H1 (cell line): ENCODE measurements at regions not wholly inside any gene's neighbourhood (a gene's known extent, or its start where the extent isn't known, plus 50 kb on each side); places are given as distances from the start of the nearest gene placed in this dataset.

Experiments used
- CTCF ChIA-PET: fragments of 300-600 bp; sonication (Branson Sonifier 250); formaldehyde crosslinking; loops from one replicate; lab custom pipeline; 2021; ENCODE audit not compliant: partially characterized antibody; lab: Charles Lee
- POLR2A ChIA-PET: fragments of 300-600 bp; sonication (Branson Sonifier 250); formaldehyde crosslinking; loops from one replicate; lab custom pipeline; 2021; ENCODE audit warnings: inconsistent platforms; ENCODE audit not compliant: partially characterized antibody; lab: Charles Lee
- DNase-seq, 2 experiments: peaks; one replicate each; pipeline versions ENCODE4 v3.0.0 to v3.0.0-alpha.2; 2010 to 2022; ENCODE audit warnings: low spot score in 2 of 2, low read depth in 1 of 2, mixed read lengths in 1 of 2
- FAIRE-seq: peaks from 2 replicates; lab custom pipeline; 2011; peaks lifted over from hg19 to GRCh38; lab: Jason Lieb, UNC
- H2AFZ ChIP-seq: 2 replicates; pipeline ENCODE4 v1.8.1; 2012; ENCODE audit warnings: low read length, inconsistent platforms
- H2AK5ac ChIP-seq: 2 replicates; pipeline ENCODE4 v1.6.1; 2013; ENCODE audit warnings: low read depth, low read length
- H2BK120ac ChIP-seq: replicated peaks from 2 replicates; pipeline ENCODE3; 2013; ENCODE audit warnings: low read depth, low read length, inconsistent platforms
- H2BK12ac ChIP-seq: 2 replicates; pipeline ENCODE4 v1.6.1; 2013; ENCODE audit warnings: low read depth, low read length
- H2BK15ac ChIP-seq: 2 replicates; pipeline ENCODE4 v1.6.1; 2013; ENCODE audit warnings: low read length
- H2BK20ac ChIP-seq: 2 replicates; pipeline ENCODE4 v1.6.1; 2013; ENCODE audit warnings: low read length
- H2BK5ac ChIP-seq: 2 replicates; pipeline ENCODE4 v1.6.1; 2013; ENCODE audit warnings: low read depth, low read length
- H3K14ac ChIP-seq: 2 replicates; pipeline ENCODE4 v1.6.1; 2013; ENCODE audit warnings: inconsistent platforms; ENCODE audit not compliant: insufficient read length
- H3K18ac ChIP-seq: 2 replicates; pipeline ENCODE4 v1.6.1; 2013; ENCODE audit warnings: low read length; ENCODE audit errors: extremely low read depth
- H3K23ac ChIP-seq: 2 replicates; pipeline ENCODE4 v1.6.1; 2013; ENCODE audit warnings: inconsistent platforms; ENCODE audit not compliant: insufficient read length
- H3K23me2 ChIP-seq: 2 replicates; pipeline ENCODE4 v1.6.1; 2013; ENCODE audit warnings: low read depth, low read length
- H3K27ac ChIP-seq: 2 replicates; pipeline ENCODE4 v1.6.1; 2011; ENCODE audit warnings: low read depth, low read length, inconsistent platforms
- H3K27me3 ChIP-seq, 4 experiments: replicated peaks in 1 of 4; 1 replicate in 1 of 4; 2 replicates in 3 of 4; pipeline versions ENCODE4 v1.6.1 to v1.8.1; 2011 to 2013; ENCODE audit warnings: low read length in 3 of 4, mild to moderate bottlenecking in 3 of 4, inconsistent platforms in 2 of 4, mixed read lengths in 2 of 4, moderate library complexity in 1 of 4; ENCODE audit not compliant: control insufficient read depth in 3 of 4, insufficient read depth in 3 of 4; ENCODE audit errors: extremely low read depth in 1 of 4
- H3K36me3 ChIP-seq, 4 experiments: 2 replicates each; pipeline versions ENCODE4 v1.6.1 to v1.8.1; 2011 to 2013; ENCODE audit warnings: mild to moderate bottlenecking in 4 of 4, low read length in 3 of 4, moderate library complexity in 2 of 4, control low read depth in 1 of 4, inconsistent platforms in 1 of 4; ENCODE audit not compliant: insufficient read depth in 4 of 4, control insufficient read depth in 2 of 4
- H3K4ac ChIP-seq: replicated peaks from 2 replicates; pipeline ENCODE3; 2013; ENCODE audit warnings: low read length, low read depth, mixed read lengths, inconsistent platforms; ENCODE audit not compliant: insufficient read length
- H3K4me1 ChIP-seq, 4 experiments: replicated peaks in 1 of 4; 1 replicate in 1 of 4; 2 replicates in 3 of 4; pipeline versions ENCODE4 v1.6.1 to v1.8.1; 2011 to 2013; ENCODE audit warnings: low read length in 3 of 4, inconsistent platforms in 2 of 4, mixed read lengths in 1 of 4; ENCODE audit not compliant: insufficient read depth in 4 of 4, control insufficient read depth in 3 of 4
- H3K4me2 ChIP-seq, 2 experiments: 2 replicates each; pipeline versions ENCODE4 v1.6.1 to v1.8.1; 2011 to 2013; ENCODE audit warnings: low read depth in 2 of 2, low read length in 2 of 2, control low read depth in 1 of 2, inconsistent platforms in 1 of 2, mild to moderate bottlenecking in 1 of 2; ENCODE audit not compliant: insufficient read depth in 1 of 2
- H3K4me3 ChIP-seq, 4 experiments: fragments of 200-600, 300-600 bp in 1 of 4; sonication (generic), shearing (Covaris generic), sonication (Bioruptor Twin) in 1 of 4; 2 replicates each; pipeline versions ENCODE4 v1.5.1 to v1.8.1; 2011 to 2016; ENCODE audit warnings: low read length in 4 of 4, low read depth in 3 of 4, control low read depth in 2 of 4, inconsistent platforms in 2 of 4, mild to moderate bottlenecking in 2 of 4, mixed read lengths in 1 of 4, moderate library complexity in 1 of 4; ENCODE audit not compliant: insufficient read depth in 2 of 4; ENCODE audit errors: extremely low read depth in 1 of 4
- H3K56ac ChIP-seq: replicated peaks from 2 replicates; pipeline ENCODE3; 2013; ENCODE audit warnings: low read depth, mild to moderate bottlenecking, mixed read lengths, low read length, inconsistent platforms; ENCODE audit not compliant: insufficient read length
- H3K79me1 ChIP-seq: 2 replicates; pipeline ENCODE4 v1.6.1; 2013; ENCODE audit warnings: low read depth, low read length, control low read depth
- H3K79me2 ChIP-seq, 2 experiments: 2 replicates each; pipeline versions ENCODE4 v1.6.1 to v1.8.1; 2012 to 2013; ENCODE audit warnings: low read length in 2 of 2, mild to moderate bottlenecking in 2 of 2, inconsistent platforms in 1 of 2; ENCODE audit not compliant: insufficient read depth in 2 of 2, control insufficient read depth in 1 of 2
- H3K9ac ChIP-seq, 4 experiments: replicated peaks in 1 of 4; 1 replicate in 1 of 4; 2 replicates in 3 of 4; pipeline versions ENCODE4 v1.6.1 to v1.8.1; 2011 to 2013; ENCODE audit warnings: low read depth in 3 of 4, low read length in 3 of 4, control low read depth in 2 of 4, mild to moderate bottlenecking in 2 of 4, moderate library complexity in 2 of 4, inconsistent platforms in 1 of 4; ENCODE audit errors: extremely low read depth in 1 of 4
- H3K9me3 ChIP-seq, 2 experiments: 2 replicates each; pipeline versions ENCODE4 v1.6.1 to v1.8.1; 2012 to 2013; ENCODE audit warnings: mild to moderate bottlenecking in 2 of 2, moderate library complexity in 2 of 2, control low read depth in 1 of 2, inconsistent platforms in 1 of 2, low read depth in 1 of 2, low read length in 1 of 2, mixed read lengths in 1 of 2; ENCODE audit not compliant: insufficient read depth in 2 of 2
- H4K20me1 ChIP-seq, 2 experiments: replicated peaks in 1 of 2; 2 replicates each; pipeline versions ENCODE3 to v1.8.1; 2011 to 2013; ENCODE audit warnings: inconsistent platforms in 2 of 2, low read length in 2 of 2, mild to moderate bottlenecking in 1 of 2; ENCODE audit not compliant: insufficient read depth in 2 of 2, control insufficient read depth in 1 of 2
- H4K5ac ChIP-seq: 2 replicates; pipeline ENCODE4 v1.6.1; 2013; ENCODE audit warnings: low read length, low read depth, mixed read lengths, inconsistent platforms; ENCODE audit not compliant: insufficient read length
- H4K8ac ChIP-seq: 2 replicates; pipeline ENCODE4 v1.8.0; 2013; ENCODE audit warnings: mild to moderate bottlenecking, moderate library complexity, low read length, inconsistent platforms; ENCODE audit not compliant: insufficient read depth; ENCODE audit errors: extremely low read depth
- H4K91ac ChIP-seq: replicated peaks from 2 replicates; pipeline ENCODE3; 2013; ENCODE audit warnings: low read length, mixed read lengths, inconsistent platforms; ENCODE audit not compliant: insufficient read length
- CBX8 ChIP-seq: fragments of 300-800, 300-1000 bp; sonication (generic); IDR thresholded peaks from 2 replicates; pipeline ENCODE4 v1.7.1; 2016; ENCODE audit warnings: low read depth, low read length, borderline replicate concordance
- CEBPB ChIP-seq: IDR thresholded peaks from 2 replicates; pipeline ENCODE4 v1.6.1; 2012; ENCODE audit warnings: low read depth, low read length
- CREB1 ChIP-seq: IDR thresholded peaks from 2 replicates; pipeline ENCODE4 v1.6.1; 2012; ENCODE audit warnings: inconsistent platforms
- FOSL1 ChIP-seq: IDR thresholded peaks from 2 replicates; pipeline ENCODE4 v1.6.1; 2011; ENCODE audit warnings: mild to moderate bottlenecking, low read depth, low read length, moderate library complexity; ENCODE audit not compliant: insufficient read depth
- JUND ChIP-seq: IDR thresholded peaks from 2 replicates; pipeline ENCODE4 v1.6.1; 2011; ENCODE audit warnings: mild to moderate bottlenecking, improper control_type of control experiment, low read length
- KDM1A ChIP-seq: fragments of 200-600, 300-600 bp; sonication (generic); IDR thresholded peaks from 2 replicates; pipeline ENCODE4 v1.7.1; 2016; ENCODE audit warnings: mild to moderate bottlenecking, low read length, borderline replicate concordance
- MAFK ChIP-seq: IDR thresholded peaks from 2 replicates; pipeline ENCODE4 v1.6.1; 2012; ENCODE audit warnings: low read depth, mild to moderate bottlenecking, improper control_type of control experiment, low read length
- POLR2A ChIP-seq, 2 experiments: IDR thresholded peaks; 1 replicate in 1 of 2; 2 replicates in 1 of 2; pipeline ENCODE4 v1.6.1; 2011; ENCODE audit warnings: low read depth in 2 of 2, low read length in 2 of 2, mild to moderate bottlenecking in 2 of 2; ENCODE audit errors: control extremely low read depth in 1 of 2
- RAD21 ChIP-seq, 2 experiments: IDR thresholded peaks in 1 of 2; conservative IDR thresholded peaks in 1 of 2; 2 replicates each; pipeline ENCODE4 v1.6.1; 2011; ENCODE audit warnings: low read depth in 2 of 2, low read length in 2 of 2, improper control_type of control experiment in 1 of 2, inconsistent platforms in 1 of 2, mild to moderate bottlenecking in 1 of 2, moderate library complexity in 1 of 2
- RBBP5 ChIP-seq: IDR thresholded peaks from 2 replicates; pipeline ENCODE4 v1.7.1; 2012; ENCODE audit warnings: low read depth, mild to moderate bottlenecking, inconsistent platforms, low read length, moderate library complexity, borderline replicate concordance
- SAP30 ChIP-seq: fragments of 300-600 bp; sonication (generic); IDR thresholded peaks from 2 replicates; pipeline ENCODE4 v1.7.1; 2012; ENCODE audit warnings: low read length, moderate library complexity, mild to moderate bottlenecking, inconsistent platforms; ENCODE audit not compliant: insufficient read depth, insufficient replicate concordance
- TAF7 ChIP-seq: optimal IDR thresholded peaks from 2 replicates; pipeline ENCODE3; 2011; ENCODE audit warnings: low read depth, mild to moderate bottlenecking, inconsistent platforms, low read length, moderate library complexity, borderline replicate concordance
- TBP ChIP-seq: IDR thresholded peaks from 2 replicates; pipeline ENCODE4 v1.6.1; 2011; ENCODE audit warnings: low read depth, low read length, improper control_type of control experiment
- TCF12 ChIP-seq: IDR thresholded peaks from 2 replicates; pipeline ENCODE4 v1.6.1; 2011; ENCODE audit warnings: low read depth, mild to moderate bottlenecking, low read length
- ZNF274 ChIP-seq: IDR thresholded peaks from 2 replicates; pipeline ENCODE4 v1.7.0; 2012; ENCODE audit warnings: low read length, borderline replicate concordance; ENCODE audit errors: extremely low read depth
- WGBS, 2 experiments: shearing (Covaris generic) in 1 of 2; methylation state at CpG; one replicate each; pipeline versions ENCODE4 v1.1.6 to v1.1.7; 2013 to 2015; ENCODE audit warnings: low lambda C conversion rate in 2 of 2, mixed read lengths in 2 of 2, inconsistent platforms in 1 of 2, low coverage in 1 of 2, missing lambda C conversion rate in 1 of 2; ENCODE audit not compliant: insufficient replicate concordance in 2 of 2, insufficient coverage in 1 of 2, insufficient read length in 1 of 2; ENCODE audit errors: extremely low coverage in 1 of 2, missing lambda C conversion rate in 1 of 2; 5-methylcytosine and 5-hydroxymethylcytosine counted together

DNA sequence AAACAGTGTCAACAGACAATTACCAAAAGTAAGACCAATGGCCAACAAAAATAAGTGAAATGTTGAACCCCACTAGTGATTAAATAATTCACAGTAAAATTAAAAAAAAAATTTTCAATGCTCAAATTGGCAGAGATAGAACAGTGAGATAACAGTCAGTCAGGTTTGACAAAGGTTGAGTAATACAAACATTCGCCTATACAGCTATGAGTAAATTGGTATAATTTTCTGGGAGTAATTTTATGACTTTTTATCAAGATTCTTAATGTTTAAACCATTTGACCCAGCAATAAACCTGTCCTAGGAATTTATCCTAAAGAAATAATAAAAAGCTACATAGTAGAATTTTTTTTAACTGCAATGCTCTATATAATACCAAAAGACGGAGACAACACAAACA lies 64.9 kb upstream of the SHH start:
- WGBS, 2 experiments, result 93% methylated on average over 2 of the region's 2 CpGs; no CpG with 5 or more reads in 1 of the 2 experiments
- no peak overlapping the region for H3K4me2 ChIP-seq
- H3K79me2 ChIP-seq, result no peaks in the 10 kb centered on the region
- no peak overlapping the region for H3K9ac ChIP-seq
- ChIA-PET CTCF (interaction anchor here (1.0 kb wide), 1 partner anchor 62 kb away, joined by 3 read pairs; no protein-coding TSS in a partner anchor), POLR2A (no interaction called here)
- no peak overlapping the region for H4K8ac ChIP-seq
- H3K56ac ChIP-seq, result no peak overlapping the region
- H3K23me2 ChIP-seq, result no peaks in the 10 kb centered on the region
- DNase-seq (no peak), FAIRE-seq (no peak)
- no peak overlapping the region for H2AFZ ChIP-seq
- no peaks in the 10 kb centered on the region; a peak in 1 of 7 replicates for H3K27me3 ChIP-seq
- no peaks in the 10 kb centered on the region for H4K20me1 ChIP-seq
- no peak overlapping the region for H2BK5ac ChIP-seq
- no peak overlapping the region for H2BK20ac ChIP-seq
- no peak overlapping the region for H2BK15ac ChIP-seq
- H3K9me3 ChIP-seq, result no peaks in the 10 kb centered on the region
- no peak overlapping the region for H2BK12ac ChIP-seq
- no peak overlapping the region for H3K23ac ChIP-seq
- H3K4me3 ChIP-seq, result no peak overlapping the region
- H2BK120ac ChIP-seq, result no peak overlapping the region
- peaks cover 0 to 5% (median 2%) of the 10 kb centered on the region in 4 experiments; a peak in 3 of 7 replicates for H3K4me1 ChIP-seq
- H3K36me3 ChIP-seq, result no peaks in the 10 kb centered on the region
- H2AK5ac ChIP-seq, result no peak overlapping the region
- no peak overlapping the region for H3K4ac ChIP-seq
- no peak overlapping the region for H4K5ac ChIP-seq
- H3K14ac ChIP-seq, result no peak overlapping the region
- no peak overlapping the region for H3K27ac ChIP-seq
- no peak overlapping the region for H3K18ac ChIP-seq
- no peaks in the 10 kb centered on the region for H3K79me1 ChIP-seq
- H4K91ac ChIP-seq, result no peak overlapping the region
- TF ChIP-seq RAD21 (IDR thresholded peaks at IDR 0.05 in 1 of 2, conservative IDR thresholded peaks at IDR 0.05 in 1 of 2; ENCODE audit: low read depth in 2 of 2, low read length in 2 of 2), result no peak
- no peak for TF ChIP-seq CREB1
- TF ChIP-seq ZNF274, result no peak
- TF ChIP-seq TAF7, result no peak
- TF ChIP-seq SAP30, result no peak
- no peak for TF ChIP-seq RBBP5
- no peak for TF ChIP-seq POLR2A (IDR thresholded peaks at IDR 0.05; ENCODE audit: control extremely low read depth in 1 of 2, low read depth in 2 of 2, low read length in 2 of 2)
- TF ChIP-seq FOSL1, result no peak
- TF ChIP-seq TCF12, result no peak
- no peak for TF ChIP-seq CEBPB
- no peak for TF ChIP-seq TBP
- no peak for TF ChIP-seq JUND
- TF ChIP-seq MAFK, result no peak
- TF ChIP-seq CBX8, result no peak
- no peak for TF ChIP-seq KDM1A
